ENCODE measurements at regions not wholly inside any gene's neighbourhood (a gene's known extent, or its start where the extent isn't known, plus 50 kb on each side); places are given as distances from the start of the nearest gene placed in this dataset.
"Not testable (repeated sequence)": the region's sequence is repeated elsewhere in the genome, so short reads cannot be mapped to it uniquely, and the experiment has no call there.

- not testable (repeated sequence) for H3K36me3 ChIP-seq (ENCODE audit: insufficient read depth, low read length); H3K27me3 ChIP-seq (ENCODE audit: insufficient read depth, low read length); H3K4me3 ChIP-seq (ENCODE audit: low read length); H3K9me3 ChIP-seq (ENCODE audit: low read length); H3K4me1 ChIP-seq (ENCODE audit: insufficient read depth, low read length); H2AFZ ChIP-seq (ENCODE audit: low read depth, low read length)
Observed at GRCh38 chr1:177664742-177665141, 305.1 kb downstream of the SEC16B start.

- Histone ChIP-seq H3K9me3 (ENCODE audit: low read length) (no peaks in the 10 kb centered on the region), H3K4me1 (ENCODE audit: insufficient read depth, low read length) (no peaks in the 10 kb centered on the region), H3K4me3 (ENCODE audit: low read length) (no peak overlapping the region), H3K36me3 (ENCODE audit: insufficient read depth, low read length) (no peaks in the 10 kb centered on the region), H2AFZ (ENCODE audit: low read depth, low read length) (no peak overlapping the region), H3K27me3 (ENCODE audit: insufficient read depth, low read length) (no peaks in the 10 kb centered on the region)
Observed at GRCh38 chr1:177660188-177660587, 309.7 kb downstream of the SEC16B start.

GRCh38 chr1:177659281-177659680 is 310.6 kb downstream of the SEC16B start:
- Histone ChIP-seq H3K9me3 (ENCODE audit: low read length) (no peaks in the 10 kb centered on the region), H3K36me3 (ENCODE audit: insufficient read depth, low read length) (no peaks in the 10 kb centered on the region), H3K4me3 (ENCODE audit: low read length) (no peak overlapping the region), H2AFZ (ENCODE audit: low read depth, low read length) (no peak overlapping the region), H3K4me1 (ENCODE audit: insufficient read depth, low read length) (no peaks in the 10 kb centered on the region), H3K27me3 (ENCODE audit: insufficient read depth, low read length) (no peaks in the 10 kb centered on the region)

- Histone ChIP-seq H3K4me1 (ENCODE audit: insufficient read depth, low read length) (no peaks in the 10 kb centered on the region), H3K27me3 (ENCODE audit: insufficient read depth, low read length) (no peaks in the 10 kb centered on the region), H3K36me3 (ENCODE audit: insufficient read depth, low read length) (no peaks in the 10 kb centered on the region)
Observed at GRCh38 chr1:177656598-177656997, 313.3 kb downstream of the SEC16B start.

GRCh38 chr1:177650947-177651346 is 318.9 kb downstream of the SEC16B start:
- H3K9me3 ChIP-seq (ENCODE audit: low read length), result no peaks in the 10 kb centered on the region
- no peaks in the 10 kb centered on the region for H3K27me3 ChIP-seq (ENCODE audit: insufficient read depth, low read length)
- no peak overlapping the region for H2AFZ ChIP-seq (ENCODE audit: low read depth, low read length)
- H3K36me3 ChIP-seq (ENCODE audit: insufficient read depth, low read length), result no peaks in the 10 kb centered on the region
- no peaks in the 10 kb centered on the region for H3K4me1 ChIP-seq (ENCODE audit: insufficient read depth, low read length)
- no peak overlapping the region for H3K4me3 ChIP-seq (ENCODE audit: low read length)

More at GRCh38 chr1:177656598-177656997, 313.3 kb downstream of the SEC16B start:
- Histone ChIP-seq H3K9me3 (ENCODE audit: low read length) (no peaks in the 10 kb centered on the region), H3K4me3 (ENCODE audit: low read length) (no peak overlapping the region), H2AFZ (ENCODE audit: low read depth, low read length) (no peak overlapping the region)

- H3K36me3 ChIP-seq (ENCODE audit: insufficient read depth, low read length), result no peaks in the 10 kb centered on the region
- H3K9me3 ChIP-seq (ENCODE audit: low read length), result no peaks in the 10 kb centered on the region
- no peaks in the 10 kb centered on the region for H3K4me1 ChIP-seq (ENCODE audit: insufficient read depth, low read length)
- no peak overlapping the region for H3K4me3 ChIP-seq (ENCODE audit: low read length)
- H3K27me3 ChIP-seq (ENCODE audit: insufficient read depth, low read length), result no peaks in the 10 kb centered on the region
- H2AFZ ChIP-seq (ENCODE audit: low read depth, low read length), result no peak overlapping the region
Observed at GRCh38 chr1:177648731-177649265, 321.1 kb downstream of the SEC16B start.

GRCh38 chr1:177648138-177648537 is 321.7 kb downstream of the SEC16B start:
- H3K36me3 ChIP-seq (ENCODE audit: insufficient read depth, low read length), result no peaks in the 10 kb centered on the region
- no peaks in the 10 kb centered on the region for H3K9me3 ChIP-seq (ENCODE audit: low read length)
- no peak overlapping the region for H3K4me3 ChIP-seq (ENCODE audit: low read length)
- no peaks in the 10 kb centered on the region for H3K4me1 ChIP-seq (ENCODE audit: insufficient read depth, low read length)
- H3K27me3 ChIP-seq (ENCODE audit: insufficient read depth, low read length), result no peaks in the 10 kb centered on the region
- H2AFZ ChIP-seq (ENCODE audit: low read depth, low read length), result no peak overlapping the region

- no peak overlapping the region for H3K4me3 ChIP-seq (ENCODE audit: low read length)
- H3K4me1 ChIP-seq (ENCODE audit: insufficient read depth, low read length), result no peaks in the 10 kb centered on the region
- no peaks in the 10 kb centered on the region for H3K36me3 ChIP-seq (ENCODE audit: insufficient read depth, low read length)
- no peaks in the 10 kb centered on the region for H3K27me3 ChIP-seq (ENCODE audit: insufficient read depth, low read length)
- H2AFZ ChIP-seq (ENCODE audit: low read depth, low read length), result no peak overlapping the region
- no peaks in the 10 kb centered on the region for H3K9me3 ChIP-seq (ENCODE audit: low read length)
Observed at GRCh38 chr1:177646757-177647730, 322.8 kb downstream of the SEC16B start.

GRCh38 chr1:177645491-177646190 is 324.2 kb downstream of the SEC16B start:
- H3K9me3 ChIP-seq (ENCODE audit: low read length), result no peaks in the 10 kb centered on the region
- H3K4me1 ChIP-seq (ENCODE audit: insufficient read depth, low read length), result no peaks in the 10 kb centered on the region
- H3K36me3 ChIP-seq (ENCODE audit: insufficient read depth, low read length), result no peaks in the 10 kb centered on the region
- H3K27me3 ChIP-seq (ENCODE audit: insufficient read depth, low read length), result no peaks in the 10 kb centered on the region
- no peak overlapping the region for H2AFZ ChIP-seq (ENCODE audit: low read depth, low read length)
- H3K4me3 ChIP-seq (ENCODE audit: low read length), result no peak overlapping the region

GRCh38 chr1:177640687-177641086 is 329.2 kb downstream of the SEC16B start:
- no peaks in the 10 kb centered on the region for H3K36me3 ChIP-seq (ENCODE audit: insufficient read depth, low read length)
- H2AFZ ChIP-seq (ENCODE audit: low read depth, low read length), result no peak overlapping the region
- no peaks in the 10 kb centered on the region for H3K4me1 ChIP-seq (ENCODE audit: insufficient read depth, low read length)
- no peaks in the 10 kb centered on the region for H3K9me3 ChIP-seq (ENCODE audit: low read length)
- no peak overlapping the region for H3K4me3 ChIP-seq (ENCODE audit: low read length)
- no peaks in the 10 kb centered on the region for H3K27me3 ChIP-seq (ENCODE audit: insufficient read depth, low read length)

GRCh38 chr1:177634151-177634550 is 335.7 kb downstream of the SEC16B start:
- not testable (repeated sequence) for H2AFZ ChIP-seq (ENCODE audit: low read depth, low read length); H3K27me3 ChIP-seq (ENCODE audit: insufficient read depth, low read length); H3K4me1 ChIP-seq (ENCODE audit: insufficient read depth, low read length); H3K4me3 ChIP-seq (ENCODE audit: low read length); H3K9me3 ChIP-seq (ENCODE audit: low read length); H3K36me3 ChIP-seq (ENCODE audit: insufficient read depth, low read length)

- Histone ChIP-seq H3K9me3 (ENCODE audit: low read length) (no peaks in the 10 kb centered on the region), H3K4me3 (ENCODE audit: low read length) (no peak overlapping the region), H3K36me3 (ENCODE audit: insufficient read depth, low read length) (no peaks in the 10 kb centered on the region), H3K4me1 (ENCODE audit: insufficient read depth, low read length) (no peaks in the 10 kb centered on the region), H3K27me3 (ENCODE audit: insufficient read depth, low read length) (no peaks in the 10 kb centered on the region), H2AFZ (ENCODE audit: low read depth, low read length) (no peak overlapping the region)
Observed at GRCh38 chr1:177632923-177633615, 336.8 kb downstream of the SEC16B start.

GRCh38 chr1:177631770-177632169 is 338.1 kb downstream of the SEC16B start:
- H3K27me3 ChIP-seq (ENCODE audit: insufficient read depth, low read length), result no peaks in the 10 kb centered on the region
- H3K4me1 ChIP-seq (ENCODE audit: insufficient read depth, low read length), result no peaks in the 10 kb centered on the region
- no peak overlapping the region for H3K4me3 ChIP-seq (ENCODE audit: low read length)
- H3K36me3 ChIP-seq (ENCODE audit: insufficient read depth, low read length), result no peaks in the 10 kb centered on the region
- H2AFZ ChIP-seq (ENCODE audit: low read depth, low read length), result no peak overlapping the region
- no peaks in the 10 kb centered on the region for H3K9me3 ChIP-seq (ENCODE audit: low read length)

Measured in neuron (in vitro differentiated cells).